HEK293T (cell line): ENCODE measurements at regions not wholly inside any gene's neighbourhood (a gene's known extent, or its start where the extent isn't known, plus 50 kb on each side); places are given as distances from the start of the nearest gene placed in this dataset.

ENCODE experiments used
- CTCF ChIA-PET: fragments of 350-600 bp; formaldehyde crosslinking; extraction: SDS; loops from one replicate; lab custom pipeline; 2021; ENCODE audit warnings: antibody characterized with exemption, inconsistent platforms; lab: Yijun Ruan, JAX
- POLR2A ChIA-PET: fragments of 350-600 bp; formaldehyde crosslinking; extraction: SDS; loops from one replicate; lab custom pipeline; 2020; ENCODE audit warnings: antibody characterized with exemption, inconsistent platforms; lab: Yijun Ruan, JAX
- DNase-seq: peaks from one replicate; pipeline ENCODE4 v3.0.0; 2012; ENCODE audit warnings: mixed read lengths; ENCODE audit errors: extremely low spot score
- ARNT ChIP-seq: fragments of 450-650 bp; IDR thresholded peaks from 2 replicates; pipeline ENCODE4 v1.6.1; 2017; ENCODE audit warnings: mild to moderate bottlenecking
- BHLHE40 ChIP-seq: fragments of 450-650 bp; IDR thresholded peaks from 2 replicates; pipeline ENCODE4 v1.6.1; 2016; ENCODE audit warnings: mild to moderate bottlenecking, moderate library complexity, borderline replicate concordance
- CTBP1 ChIP-seq: fragments of 450-650 bp; IDR thresholded peaks from 2 replicates; pipeline ENCODE4 v1.6.1; 2016; ENCODE audit warnings: borderline replicate concordance
- ELF4 ChIP-seq: fragments of 450-650 bp; IDR thresholded peaks from 2 replicates; pipeline ENCODE4 v1.6.1; 2017; ENCODE audit warnings: antibody characterized with exemption
- FOXA1 ChIP-seq: fragments of 450-650 bp; IDR thresholded peaks from 2 replicates; pipeline ENCODE4 v1.6.1; 2016; ENCODE audit warnings: mild to moderate bottlenecking
- FOXK2 ChIP-seq: fragments of 450-650 bp; IDR thresholded peaks from 2 replicates; pipeline ENCODE4 v1.6.1; 2016; ENCODE audit warnings: mild to moderate bottlenecking
- FOXM1 ChIP-seq: fragments of 450-650 bp; IDR thresholded peaks from 2 replicates; pipeline ENCODE4 v1.6.1; 2017; ENCODE audit warnings: mild to moderate bottlenecking, borderline replicate concordance
- HDGF ChIP-seq: fragments of 450-650 bp; IDR thresholded peaks from 2 replicates; pipeline ENCODE4 v1.6.1; 2017; ENCODE audit warnings: antibody characterized with exemption, borderline replicate concordance
- L3MBTL2 ChIP-seq: fragments of 450-650 bp; conservative IDR thresholded peaks from 2 replicates; pipeline ENCODE4 v1.6.1; 2016; ENCODE audit warnings: mild to moderate bottlenecking
- LEF1 ChIP-seq: fragments of 450-650 bp; IDR thresholded peaks from 2 replicates; pipeline ENCODE4 v1.6.1; 2017; ENCODE audit warnings: mild to moderate bottlenecking, borderline replicate concordance
- NFRKB ChIP-seq: fragments of 450-650 bp; IDR thresholded peaks from 2 replicates; pipeline ENCODE4 v1.6.1; 2016; ENCODE audit warnings: mild to moderate bottlenecking, moderate library complexity
- SP1 ChIP-seq: fragments of 450-650 bp; IDR thresholded peaks from 2 replicates; pipeline ENCODE4 v1.6.1; 2017
- SUZ12 ChIP-seq: fragments of 450-650 bp; IDR thresholded peaks from 2 replicates; pipeline ENCODE4 v1.6.1; 2016; ENCODE audit warnings: mild to moderate bottlenecking
- TARDBP ChIP-seq: fragments of 450-650 bp; IDR thresholded peaks from 2 replicates; pipeline ENCODE4 v1.6.1; 2016
- ZNF384 ChIP-seq: fragments of 450-650 bp; IDR thresholded peaks from 2 replicates; pipeline ENCODE4 v1.6.1; 2016
- TF ChIP-seq, protein P1 (sequence below): fragments of 450-650 bp; IDR thresholded peaks from 2 replicates; pipeline ENCODE4 v1.6.1; 2016

GRCh38 chr7:32126843-32127242 lies 56.6 kb upstream of the PDE1C start:
- no peak for DNase-seq
- CTCF ChIA-PET = no interaction called here
- TF ChIP-seq SP1 (no peak), SUZ12 (no peak), L3MBTL2 (no peak), FOXK2 (no peak), ELF4 (no peak), LEF1 (no peak), FOXA1 (no peak), HDGF (no peak), TARDBP (no peak), BHLHE40 (no peak), NFRKB (no peak), FOXM1 (no peak), ARNT (no peak), CTBP1 (no peak), ZNF384 (no peak)
- TF ChIP-seq, protein P1, sequence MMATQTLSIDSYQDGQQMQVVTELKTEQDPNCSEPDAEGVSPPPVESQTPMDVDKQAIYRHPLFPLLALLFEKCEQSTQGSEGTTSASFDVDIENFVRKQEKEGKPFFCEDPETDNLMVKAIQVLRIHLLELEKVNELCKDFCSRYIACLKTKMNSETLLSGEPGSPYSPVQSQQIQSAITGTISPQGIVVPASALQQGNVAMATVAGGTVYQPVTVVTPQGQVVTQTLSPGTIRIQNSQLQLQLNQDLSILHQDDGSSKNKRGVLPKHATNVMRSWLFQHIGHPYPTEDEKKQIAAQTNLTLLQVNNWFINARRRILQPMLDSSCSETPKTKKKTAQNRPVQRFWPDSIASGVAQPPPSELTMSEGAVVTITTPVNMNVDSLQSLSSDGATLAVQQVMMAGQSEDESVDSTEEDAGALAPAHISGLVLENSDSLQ = no peak
- POLR2A ChIA-PET = no interaction called here
